ENCODE measurements at regions not wholly inside any gene's neighbourhood (a gene's known extent, or its start where the extent isn't known, plus 50 kb on each side); places are given as distances from the start of the nearest gene placed in this dataset.

DNA sequence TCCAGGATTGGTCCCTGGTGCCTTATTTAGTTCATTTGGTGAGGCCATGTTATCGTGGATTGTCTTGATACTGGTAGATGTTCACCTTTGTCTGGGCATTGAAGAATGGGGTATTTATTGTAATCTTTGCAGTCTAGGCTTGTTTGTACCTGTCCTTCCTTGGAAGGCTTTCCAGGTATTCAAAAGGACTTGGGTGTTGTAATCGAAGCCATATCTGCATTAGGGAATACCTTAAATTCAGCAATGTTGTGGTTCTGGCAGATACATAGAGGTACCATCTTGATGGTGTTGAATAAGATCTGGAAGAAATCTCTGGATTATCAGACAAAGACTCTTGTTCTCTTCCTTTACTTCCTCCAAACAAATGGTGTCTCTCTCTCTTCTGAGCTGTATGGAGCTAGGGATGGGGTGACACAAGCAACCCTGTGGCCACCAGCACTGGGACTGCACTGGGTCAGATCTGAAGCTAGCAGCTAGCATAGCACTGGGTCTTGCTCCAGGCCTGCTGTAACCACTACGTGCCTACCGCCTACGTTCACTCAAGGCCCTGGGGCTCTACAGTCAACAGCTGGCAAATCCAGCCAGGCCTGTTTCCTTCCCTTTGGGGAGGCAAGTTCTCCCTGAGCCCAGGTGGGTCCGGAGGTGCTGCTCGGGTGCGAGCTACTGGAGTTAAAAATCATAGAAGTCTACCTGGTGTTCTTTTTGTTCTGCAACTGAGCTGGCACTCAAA is 261.1 kb upstream of the CITED2 start:
- in situ Hi-C loops (cut with MboI; ENCODE audit: low sequenced_read_pairs) = no loop called here
- H3K27me3 ChIP-seq (ENCODE audit: low read depth) = no peaks in the 10 kb centered on the region
- H3K4me1 ChIP-seq = no peaks in the 10 kb centered on the region
- no peak overlapping the region for H3K4me3 ChIP-seq
- no peaks in the 10 kb centered on the region; the same call in 1 of the 2 replicates for H3K9me3 ChIP-seq
- no peak for DNase-seq (ENCODE audit: low spot score in 2 of 2)
- H3K36me3 ChIP-seq (replicated peaks) = no peaks in the 10 kb centered on the region

GRCh38 chr6:139632840-139633239 is 258.4 kb upstream of the CITED2 start:
- Histone ChIP-seq H3K36me3 (replicated peaks) (no peaks in the 10 kb centered on the region), H3K9me3 (no peaks in the 10 kb centered on the region), H3K4me3 (no peak overlapping the region), H3K4me1 (no peaks in the 10 kb centered on the region), H3K27me3 (ENCODE audit: low read depth) (no peaks in the 10 kb centered on the region)
- DNase-seq (ENCODE audit: low spot score in 2 of 2) = no peak
- in situ Hi-C loops (cut with MboI; ENCODE audit: low sequenced_read_pairs) = no loop called here

- Histone ChIP-seq H3K36me3 (replicated peaks) (no peaks in the 10 kb centered on the region), H3K4me1 (no peaks in the 10 kb centered on the region), H3K4me3 (no peak overlapping the region), H3K9me3 (no peaks in the 10 kb centered on the region), H3K27me3 (ENCODE audit: low read depth) (no peaks in the 10 kb centered on the region)
- no peak for DNase-seq (ENCODE audit: low spot score in 2 of 2)
- in situ Hi-C loops (cut with MboI; ENCODE audit: low sequenced_read_pairs) = no loop called here
Observed at GRCh38 chr6:139628270-139628669, 253.8 kb upstream of the CITED2 start.

- Histone ChIP-seq H3K4me1 (no peaks in the 10 kb centered on the region), H3K36me3 (replicated peaks) (no peaks in the 10 kb centered on the region), H3K9me3 (no peaks in the 10 kb centered on the region), H3K27me3 (ENCODE audit: low read depth) (no peaks in the 10 kb centered on the region), H3K4me3 (no peak overlapping the region)
- DNase-seq (ENCODE audit: low spot score in 2 of 2) = no peak
- in situ Hi-C loops (cut with MboI; ENCODE audit: low sequenced_read_pairs) = no loop called here
Observed at GRCh38 chr6:139627091-139627490, 252.6 kb upstream of the CITED2 start.

DNA sequence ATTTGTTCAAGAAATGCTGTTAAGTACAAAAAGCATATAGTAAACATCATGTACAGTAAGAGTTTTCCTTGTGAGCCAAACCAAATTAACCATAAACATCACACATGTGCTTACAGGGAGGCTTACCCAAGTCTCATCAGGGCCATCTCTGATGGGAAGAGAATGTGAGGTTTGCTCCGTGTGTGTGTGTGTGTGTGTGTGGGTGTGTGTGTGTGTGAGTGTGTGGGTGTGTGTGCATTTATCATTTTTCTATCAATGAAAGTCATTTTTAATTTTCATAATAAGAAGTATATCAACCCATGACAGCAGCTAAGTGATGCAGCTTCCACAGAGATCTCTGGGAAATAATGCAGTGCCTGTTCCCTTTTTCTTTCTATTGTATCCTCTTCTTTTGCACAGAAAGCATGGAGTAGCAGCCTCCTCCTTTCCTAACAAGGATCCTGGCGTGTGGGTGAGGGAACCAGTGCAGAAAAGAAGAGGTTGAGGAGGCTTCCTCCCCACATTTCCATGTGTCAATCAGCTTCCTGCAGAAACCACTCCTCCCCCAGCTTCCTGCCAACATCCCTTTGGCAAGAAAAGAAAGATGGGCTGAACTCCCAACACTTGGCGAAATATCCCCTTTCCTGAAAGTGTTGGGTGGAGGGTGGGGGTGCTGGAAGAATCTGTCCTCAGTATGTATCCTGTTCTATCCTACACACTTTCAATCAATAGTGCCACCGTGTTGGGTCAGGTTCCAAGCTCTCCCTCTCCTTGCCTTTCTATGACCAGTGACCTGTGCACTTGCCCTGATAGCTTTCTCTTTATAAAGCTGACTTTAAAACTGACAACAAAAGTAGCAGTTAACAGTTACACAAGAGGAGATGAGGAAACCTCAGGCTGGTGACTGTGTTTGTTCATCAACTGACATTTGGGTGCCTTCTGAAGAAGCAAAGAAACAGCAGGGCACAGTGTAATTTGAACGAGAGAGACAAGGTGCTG is 251.8 kb upstream of the CITED2 start:
- Histone ChIP-seq H3K4me1 (no peaks in the 10 kb centered on the region), H3K36me3 (replicated peaks) (no peaks in the 10 kb centered on the region), H3K9me3 (no peaks in the 10 kb centered on the region), H3K27me3 (ENCODE audit: low read depth) (no peaks in the 10 kb centered on the region), H3K4me3 (no peak overlapping the region)
- DNase-seq (ENCODE audit: low spot score in 2 of 2) = no peak
- in situ Hi-C loops (cut with MboI; ENCODE audit: low sequenced_read_pairs) = no loop called here

DNA sequence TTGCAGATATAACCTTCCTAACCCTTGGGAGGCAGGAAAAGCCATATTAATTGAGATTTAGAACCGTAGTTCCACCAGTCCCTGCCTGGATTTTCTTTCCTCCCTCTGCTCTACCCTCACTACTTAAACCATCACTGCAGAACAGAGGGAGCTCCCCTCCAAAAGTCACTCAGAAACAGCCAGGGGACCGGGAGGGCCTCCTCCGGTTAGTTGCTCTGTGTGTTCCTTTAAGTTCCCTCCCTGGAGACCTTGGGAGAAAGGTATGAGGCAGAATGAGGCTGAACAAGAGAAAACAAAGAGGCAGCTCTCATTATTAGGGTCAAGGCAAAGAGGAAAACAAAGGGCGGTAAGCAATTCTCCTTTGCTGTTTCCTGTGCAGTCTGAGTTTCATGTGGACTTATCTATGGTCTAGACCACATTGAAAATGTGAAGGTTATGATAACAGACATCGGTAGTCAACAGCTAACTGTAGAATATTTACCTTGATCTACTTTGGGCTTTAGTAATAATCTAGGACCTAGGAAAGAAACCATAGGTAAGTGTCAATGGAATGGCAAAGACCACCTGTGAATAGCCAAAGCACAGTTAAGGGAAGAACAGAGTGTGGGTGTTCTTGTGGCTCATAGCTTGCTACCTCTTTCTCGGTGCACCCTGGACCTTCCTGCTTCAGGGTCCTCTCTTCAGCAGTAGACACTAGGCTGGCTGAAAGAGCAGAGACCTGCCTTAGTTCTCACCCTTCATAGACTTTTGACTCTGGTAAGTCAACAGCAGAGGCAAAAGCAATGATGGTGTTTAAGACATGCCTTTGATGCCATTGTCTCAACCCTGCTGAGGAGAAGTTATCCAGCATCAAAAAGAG is 250.9 kb upstream of the CITED2 start:
- DNase-seq (ENCODE audit: low spot score in 2 of 2) = no peak
- Histone ChIP-seq H3K9me3 (no peaks in the 10 kb centered on the region), H3K36me3 (replicated peaks) (no peaks in the 10 kb centered on the region), H3K27me3 (ENCODE audit: low read depth) (no peaks in the 10 kb centered on the region), H3K4me1 (no peaks in the 10 kb centered on the region), H3K4me3 (no peak overlapping the region)
- in situ Hi-C loops (cut with MboI; ENCODE audit: low sequenced_read_pairs) = no loop called here

- Histone ChIP-seq H3K9me3 (no peaks in the 10 kb centered on the region), H3K36me3 (replicated peaks) (no peaks in the 10 kb centered on the region), H3K4me3 (no peak overlapping the region), H3K4me1 (no peaks in the 10 kb centered on the region), H3K27me3 (ENCODE audit: low read depth) (no peaks in the 10 kb centered on the region)
- in situ Hi-C loops (cut with MboI; ENCODE audit: low sequenced_read_pairs) = no loop called here
- no peak for DNase-seq (ENCODE audit: low spot score in 2 of 2)
Observed at GRCh38 chr6:139623372-139623771, 248.9 kb upstream of the CITED2 start.

DNA sequence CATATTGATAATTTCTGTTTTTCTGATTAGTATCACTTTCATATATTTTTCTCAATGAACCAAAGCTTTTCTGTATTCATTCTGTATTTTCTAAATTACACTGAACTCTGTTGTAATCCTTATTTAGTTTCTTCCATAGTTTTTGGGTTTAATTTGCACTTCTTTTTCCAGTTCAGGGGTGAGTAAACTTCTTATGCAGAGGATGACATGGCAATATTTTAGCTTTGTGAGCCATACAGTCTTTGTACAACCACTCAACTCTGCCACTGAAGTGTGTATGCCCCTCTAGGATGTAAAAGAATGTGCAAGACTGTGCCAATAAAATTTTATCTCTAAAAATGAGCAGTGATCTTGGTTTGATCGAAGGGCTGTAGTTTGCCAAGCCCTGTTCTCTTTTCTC is 239.0 kb upstream of the CITED2 start:
- no peaks in the 10 kb centered on the region for H3K36me3 ChIP-seq (replicated peaks)
- no peaks in the 10 kb centered on the region for H3K9me3 ChIP-seq
- H3K27me3 ChIP-seq (ENCODE audit: low read depth) = no peaks in the 10 kb centered on the region
- H3K4me3 ChIP-seq = no peak overlapping the region
- H3K4me1 ChIP-seq = peaks cover 7% of the 10 kb centered on the region; the same call in 1 of the 2 replicates
- DNase-seq (ENCODE audit: low spot score in 2 of 2) = no peak
- in situ Hi-C loops (cut with MboI; ENCODE audit: low sequenced_read_pairs) = no loop called here

DNA sequence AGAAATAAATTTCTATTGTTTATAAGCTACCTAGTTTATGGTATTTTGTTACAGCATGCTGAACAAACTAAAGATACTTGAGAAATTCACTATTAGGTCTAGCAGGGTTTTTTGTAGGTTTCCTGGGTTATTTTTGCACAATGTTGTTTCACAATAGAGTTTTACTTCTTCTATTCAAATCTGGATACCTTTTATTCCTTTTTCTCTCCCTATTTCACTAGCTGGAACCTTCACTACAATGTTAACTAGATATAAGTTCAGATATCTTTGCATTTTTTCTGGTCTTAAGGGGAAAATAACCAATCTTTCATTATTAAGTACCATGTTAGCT is 237.7 kb upstream of the CITED2 start:
- in situ Hi-C loops (cut with MboI; ENCODE audit: low sequenced_read_pairs) = no loop called here
- Histone ChIP-seq H3K4me3 (no peak overlapping the region), H3K36me3 (replicated peaks) (no peaks in the 10 kb centered on the region), H3K4me1 (peaks cover 7% of the 10 kb centered on the region; the same call in 1 of the 2 replicates), H3K27me3 (ENCODE audit: low read depth) (no peaks in the 10 kb centered on the region), H3K9me3 (no peaks in the 10 kb centered on the region)
- DNase-seq (ENCODE audit: low spot score in 2 of 2) = no peak

DNA sequence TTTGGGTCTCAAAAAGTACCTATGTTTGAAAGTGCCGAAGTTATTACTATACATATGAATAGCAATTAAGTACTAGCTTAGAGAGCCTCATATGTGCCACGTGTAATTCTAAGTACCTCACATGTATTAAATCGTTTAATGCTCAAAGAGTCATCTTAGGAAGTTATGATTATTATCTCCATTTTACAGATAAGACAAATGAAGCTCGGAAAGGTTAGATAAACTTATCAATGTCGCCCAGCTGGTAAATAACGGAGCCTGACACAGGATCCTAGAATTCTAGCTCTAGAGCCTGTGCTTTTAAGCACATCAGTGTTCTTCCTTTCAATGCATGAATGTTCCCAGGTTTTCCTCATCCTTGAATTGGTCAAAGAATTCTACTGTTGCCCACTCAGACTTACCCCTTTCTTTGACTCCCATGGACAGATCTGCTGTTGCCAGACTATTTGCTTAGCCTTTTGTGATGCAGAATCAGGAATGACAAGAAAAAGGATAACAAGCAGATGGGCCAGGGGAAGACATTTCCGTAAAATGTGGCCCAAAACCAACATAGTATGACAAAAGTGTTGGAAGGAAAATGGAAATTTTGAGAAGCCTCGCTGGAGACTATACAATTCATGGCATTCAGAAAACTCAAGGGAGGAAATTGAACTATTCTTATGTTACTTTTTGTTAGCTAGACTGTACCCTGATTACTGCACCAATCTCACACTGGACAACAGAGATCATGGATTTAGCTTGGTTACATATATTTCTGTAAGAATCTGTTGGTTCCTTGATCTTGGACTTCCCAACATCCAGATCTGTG is 237.1 kb upstream of the CITED2 start:
- no peaks in the 10 kb centered on the region for H3K27me3 ChIP-seq (ENCODE audit: low read depth)
- no peaks in the 10 kb centered on the region for H3K36me3 ChIP-seq (replicated peaks)
- no peaks in the 10 kb centered on the region for H3K9me3 ChIP-seq
- peak; percentile 14 to 37 for DNase-seq (ENCODE audit: low spot score in 2 of 2)
- in situ Hi-C loops (cut with MboI; ENCODE audit: low sequenced_read_pairs) = no loop called here
- peaks cover 7% of the 10 kb centered on the region; the same call in 1 of the 2 replicates for H3K4me1 ChIP-seq
- no peak overlapping the region for H3K4me3 ChIP-seq

DNA sequence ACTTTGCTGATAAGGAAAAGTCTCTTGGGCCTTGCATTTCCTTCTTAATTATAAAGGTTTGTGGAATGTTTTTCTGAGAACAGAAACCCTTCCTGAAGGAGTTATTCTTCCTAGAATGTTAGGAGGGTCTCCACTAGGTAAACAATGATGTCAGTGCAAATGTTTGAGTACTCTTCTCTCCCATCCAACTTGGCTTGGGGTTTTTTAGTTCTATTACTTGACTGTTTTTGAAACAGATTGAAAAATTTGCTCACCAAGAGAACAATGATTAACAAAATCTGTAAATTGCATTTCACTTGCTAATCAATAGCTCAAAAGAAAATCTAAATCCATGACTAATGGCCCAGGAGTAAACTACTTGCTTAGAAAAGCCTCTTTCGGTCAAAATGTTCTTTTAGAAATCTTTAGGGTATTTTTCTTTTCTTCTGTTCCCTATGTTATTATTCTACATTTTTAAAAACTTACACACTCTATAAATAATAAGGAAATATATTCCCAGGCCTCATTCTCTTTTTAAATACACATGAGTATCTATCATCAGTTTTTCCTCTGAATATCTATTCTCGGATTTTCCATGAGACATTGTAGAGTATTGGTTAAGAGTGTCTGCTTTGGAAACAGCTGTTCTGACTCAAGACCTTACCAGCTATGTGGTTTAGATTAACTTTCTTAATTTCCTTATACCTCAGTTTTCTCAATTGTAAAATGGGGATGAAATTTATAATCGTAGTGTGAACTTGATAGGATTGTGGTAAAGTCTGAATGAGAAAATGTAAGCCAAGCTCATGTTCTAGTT is 234.2 kb upstream of the CITED2 start:
- no peak for DNase-seq (ENCODE audit: low spot score in 2 of 2)
- in situ Hi-C loops (cut with MboI; ENCODE audit: low sequenced_read_pairs) = no loop called here

GRCh38 chr6:139605350-139605749 is 230.9 kb upstream of the CITED2 start:
- in situ Hi-C loops (cut with MboI; ENCODE audit: low sequenced_read_pairs) = no loop called here

More for the DNA sequence above, 234.2 kb upstream of the CITED2 start:
- Histone ChIP-seq H3K36me3 (replicated peaks) (no peaks in the 10 kb centered on the region), H3K9me3 (no peaks in the 10 kb centered on the region), H3K4me3 (no peak overlapping the region), H3K27me3 (ENCODE audit: low read depth) (no peaks in the 10 kb centered on the region), H3K4me1 (peaks cover 7% of the 10 kb centered on the region; the same call in 1 of the 2 replicates)

More at GRCh38 chr6:139605350-139605749, 230.9 kb upstream of the CITED2 start:
- no peaks in the 10 kb centered on the region for H3K9me3 ChIP-seq
- H3K36me3 ChIP-seq (replicated peaks) = no peaks in the 10 kb centered on the region
- no peak overlapping the region for H3K4me3 ChIP-seq
- no peak for DNase-seq (ENCODE audit: low spot score in 2 of 2)
- no peaks in the 10 kb centered on the region for H3K4me1 ChIP-seq
- no peaks in the 10 kb centered on the region for H3K27me3 ChIP-seq (ENCODE audit: low read depth)
